ENCODE measurements at regions not wholly inside any gene's neighbourhood (a gene's known extent, or its start where the extent isn't known, plus 50 kb on each side); places are given as distances from the start of the nearest gene placed in this dataset.
"Not testable (repeated sequence)": the region's sequence is repeated elsewhere in the genome, so short reads cannot be mapped to it uniquely, and the experiment has no call there.

GRCh38 chr13:47892374-47892773 is 108.7 kb downstream of the SUCLA2 start:
- DNase-seq, result no peak

GRCh38 chr13:47890146-47890814 is 110.8 kb downstream of the SUCLA2 start:
- no peak for DNase-seq

GRCh38 chr13:47886314-47886713 is 114.8 kb downstream of the SUCLA2 start:
- no peak for DNase-seq

- no peak for DNase-seq
Observed at GRCh38 chr13:47875201-47875600, 125.9 kb downstream of the SUCLA2 start.

- DNase-seq, result not testable (repeated sequence)
Observed at GRCh38 chr13:47873987-47874386, 127.1 kb downstream of the SUCLA2 start.

GRCh38 chr13:47873319-47873718 is 127.8 kb downstream of the SUCLA2 start:
- DNase-seq, result not testable (repeated sequence)

- no peak for DNase-seq
Observed at GRCh38 chr13:47869776-47870175, 131.3 kb downstream of the SUCLA2 start.

GRCh38 chr13:47865883-47866282 is 135.2 kb downstream of the SUCLA2 start:
- DNase-seq, result no peak

- DNase-seq, result no peak
Observed at GRCh38 chr13:47862841-47863240, 138.2 kb downstream of the SUCLA2 start.

- DNase-seq, result no peak
Observed at GRCh38 chr13:47859165-47859564, 141.9 kb downstream of the SUCLA2 start.

GRCh38 chr13:47858042-47859025 is 142.7 kb downstream of the SUCLA2 start:
- DNase-seq, result no peak

- DNase-seq, result no peak
Observed at GRCh38 chr13:47853236-47853635, 147.8 kb downstream of the SUCLA2 start.

GRCh38 chr13:47846886-47847285 is 154.2 kb downstream of the SUCLA2 start:
- DNase-seq, result no peak

- no peak for DNase-seq
Observed at GRCh38 chr13:47845981-47846380, 155.1 kb downstream of the SUCLA2 start.

- DNase-seq, result peak; percentile 42
Observed at GRCh38 chr13:47843005-47843404, 158.1 kb downstream of the SUCLA2 start.

GRCh38 chr13:47841151-47841550 is 159.9 kb downstream of the SUCLA2 start:
- no peak for DNase-seq

GRCh38 chr13:47837906-47838305 is 163.2 kb downstream of the SUCLA2 start:
- no peak for DNase-seq

- DNase-seq, result no peak
Observed at GRCh38 chr13:47837104-47837880, 163.8 kb downstream of the SUCLA2 start.

GRCh38 chr13:47835470-47836228 is 165.4 kb downstream of the SUCLA2 start:
- DNase-seq, result no peak

- no peak for DNase-seq
Observed at GRCh38 chr13:47832458-47832972, 168.6 kb downstream of the SUCLA2 start.

GRCh38 chr13:47831265-47831664 is 169.8 kb downstream of the SUCLA2 start:
- DNase-seq, result no peak

All from renal pelvis (tissue), 1 donor.